Endothelial cell of hepatic sinusoid (primary cell): ENCODE measurements at regions not wholly inside any gene's neighbourhood (a gene's known extent, or its start where the extent isn't known, plus 50 kb on each side); places are given as distances from the start of the nearest gene placed in this dataset.
"Not testable (repeated sequence)": the region's sequence is repeated elsewhere in the genome, so short reads cannot be mapped to it uniquely, and the experiment has no call there.

Experiments
- in situ Hi-C: cut with HindIII; loops from 2 replicates; pipeline ENCODE4 v1.10.0; 2017; ENCODE audit warnings: low sequenced_read_pairs

- in situ Hi-C loops = no loop called here
Measured at GRCh38 chr16:82311528-82311927, 141.5 kb upstream of the MPHOSPH6 start.

DNA sequence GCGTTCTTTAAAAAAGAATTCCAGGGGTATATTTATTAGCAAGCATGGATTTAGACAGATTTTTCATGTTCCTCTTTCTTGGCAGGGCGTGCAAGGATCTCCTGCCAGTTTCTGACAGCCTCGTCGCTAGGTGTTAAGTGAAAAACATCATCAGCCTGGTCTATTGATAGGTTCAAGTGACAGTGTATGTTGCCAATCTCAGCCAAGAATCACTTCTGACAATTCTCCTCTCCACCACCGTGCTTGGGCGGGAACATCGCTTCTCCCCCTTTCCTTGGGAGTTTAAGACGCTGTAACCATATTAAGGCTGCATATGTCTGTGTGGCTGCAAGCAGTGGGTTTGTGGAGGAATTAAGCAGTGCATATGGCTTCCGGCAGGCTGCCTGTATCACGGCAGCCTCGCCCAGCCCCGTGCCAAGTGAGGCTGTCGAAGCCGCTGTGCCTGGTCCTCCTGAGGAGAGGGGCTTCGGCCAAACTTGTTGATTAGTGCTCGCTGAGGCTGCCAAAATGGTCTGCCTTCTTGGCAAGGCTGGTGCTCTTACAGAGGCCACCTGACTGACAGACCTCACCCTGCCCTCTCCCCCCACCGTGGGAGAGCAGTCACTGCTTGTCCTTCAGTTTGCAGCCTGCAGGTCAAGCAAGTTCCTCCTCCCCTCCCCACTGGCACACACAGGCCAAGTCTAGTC is 132.2 kb upstream of the MPHOSPH6 start:
- in situ Hi-C loops = no loop called here

DNA sequence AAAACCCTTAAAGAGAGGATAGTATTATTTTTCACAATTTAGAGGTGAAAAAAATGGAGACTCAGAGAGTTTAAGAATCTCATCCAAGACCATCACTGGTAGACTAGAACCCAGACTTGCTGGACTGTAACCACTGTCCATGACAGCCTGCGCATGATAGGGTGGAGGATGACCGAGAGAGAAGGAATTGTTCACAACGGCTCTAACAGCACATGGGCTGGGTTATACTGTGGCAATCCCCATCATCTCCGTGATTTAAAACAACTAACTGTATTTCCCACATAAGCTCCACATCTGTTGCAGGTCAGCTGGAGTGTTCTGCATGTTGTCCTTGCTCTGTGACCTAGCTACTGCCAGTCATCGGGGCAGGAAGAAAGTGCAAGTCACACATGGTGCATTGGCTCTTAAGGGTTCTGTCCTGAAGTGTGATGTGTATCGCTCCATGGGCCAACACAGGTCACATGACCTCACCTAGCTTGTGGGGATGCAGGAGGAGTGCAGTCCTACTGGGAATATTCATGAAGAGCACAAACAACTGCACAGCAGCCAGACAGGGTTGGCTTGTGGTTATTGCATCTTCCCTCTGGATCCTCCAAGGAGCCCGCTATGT is 131.2 kb upstream of the MPHOSPH6 start:
- in situ Hi-C loops = no loop called here

- in situ Hi-C loops = no loop called here
Measured at GRCh38 chr16:82300374-82300951, 130.4 kb upstream of the MPHOSPH6 start.

DNA sequence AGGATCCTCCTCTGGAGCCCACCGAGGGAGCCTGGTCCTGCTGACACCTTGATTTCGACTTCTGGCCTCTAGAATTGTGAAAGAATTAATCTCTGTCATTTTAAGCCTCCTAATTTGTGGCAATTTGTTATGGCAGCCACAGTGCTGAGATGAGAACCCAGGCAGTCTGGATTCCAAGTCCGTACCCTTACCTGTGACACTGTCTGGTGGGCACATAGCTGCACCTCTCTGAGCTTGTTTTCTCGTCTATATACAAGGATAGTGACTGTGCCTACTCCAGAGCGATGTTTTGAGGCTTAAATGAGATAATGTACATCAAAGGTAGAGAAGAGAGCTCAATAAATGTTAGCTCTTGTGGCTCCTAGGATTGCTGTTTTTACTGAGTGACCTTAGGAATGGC is 128.4 kb upstream of the MPHOSPH6 start:
- in situ Hi-C loops = no loop called here

DNA sequence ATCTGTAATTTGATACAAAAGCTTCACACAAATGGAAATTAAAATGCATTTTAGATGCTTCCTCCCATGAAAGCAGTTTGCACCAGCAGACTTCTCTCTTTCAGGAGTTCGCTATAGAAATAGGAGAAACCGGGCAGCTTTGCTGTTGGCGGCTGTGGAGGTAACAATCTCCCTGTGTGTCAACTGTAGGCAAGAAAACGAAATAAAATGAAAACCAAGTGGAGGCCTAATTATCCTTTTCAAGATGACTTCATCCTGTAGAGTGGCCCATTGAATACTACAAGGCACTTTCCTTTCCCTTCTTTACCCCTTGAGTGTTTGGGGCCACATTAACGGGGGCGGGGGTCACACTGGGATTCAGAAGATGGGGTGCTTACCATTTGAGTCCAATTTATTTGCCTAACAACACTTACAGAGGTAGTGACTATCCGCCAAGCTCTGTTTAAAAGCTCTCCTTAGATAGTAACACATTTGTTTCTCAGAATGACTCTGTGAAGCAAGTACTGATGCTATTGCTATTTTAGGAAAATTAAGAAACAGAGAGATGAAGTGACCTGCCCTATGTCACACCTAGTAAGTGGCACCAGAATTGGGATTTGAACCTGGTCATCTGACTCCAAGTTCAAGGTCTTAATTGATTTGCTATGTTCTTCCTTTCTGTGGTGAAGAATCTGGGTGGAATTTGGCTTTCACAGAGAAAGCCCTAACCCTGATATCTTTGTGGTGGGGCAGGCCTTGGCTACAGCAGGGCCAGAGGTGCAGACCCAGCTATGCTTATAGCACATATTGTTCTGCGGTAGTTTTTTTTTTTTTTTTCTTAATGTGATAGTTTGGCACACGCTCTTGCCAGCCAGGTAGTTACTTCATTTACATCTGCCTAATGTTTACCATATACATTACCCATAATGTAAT is 125.5 kb upstream of the MPHOSPH6 start:
- in situ Hi-C loops = no loop called here

- in situ Hi-C loops = no loop called here
Measured at GRCh38 chr16:82293671-82294070, 123.6 kb upstream of the MPHOSPH6 start.

- in situ Hi-C loops = no loop called here
Measured at GRCh38 chr16:82287937-82288336, 117.9 kb upstream of the MPHOSPH6 start.

DNA sequence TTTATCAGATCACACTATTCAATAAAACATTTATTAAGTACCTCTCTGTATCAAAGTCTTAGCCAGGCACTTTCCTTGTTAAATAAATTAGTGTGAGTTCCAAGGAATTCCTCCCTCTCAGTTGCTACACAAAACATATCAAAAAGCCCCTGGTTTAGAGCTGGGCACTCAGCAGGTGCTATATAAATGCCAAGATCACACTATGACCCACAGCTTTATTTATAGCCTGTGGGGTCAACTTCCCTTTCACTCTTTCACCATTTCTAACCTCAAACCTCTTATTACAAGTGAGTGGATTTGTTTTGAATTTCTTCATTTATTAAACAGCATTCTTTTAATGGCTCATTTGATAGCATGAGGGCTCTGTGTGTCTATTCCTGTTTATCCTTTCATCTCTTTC is 112.6 kb upstream of the MPHOSPH6 start:
- in situ Hi-C loops = no loop called here

DNA sequence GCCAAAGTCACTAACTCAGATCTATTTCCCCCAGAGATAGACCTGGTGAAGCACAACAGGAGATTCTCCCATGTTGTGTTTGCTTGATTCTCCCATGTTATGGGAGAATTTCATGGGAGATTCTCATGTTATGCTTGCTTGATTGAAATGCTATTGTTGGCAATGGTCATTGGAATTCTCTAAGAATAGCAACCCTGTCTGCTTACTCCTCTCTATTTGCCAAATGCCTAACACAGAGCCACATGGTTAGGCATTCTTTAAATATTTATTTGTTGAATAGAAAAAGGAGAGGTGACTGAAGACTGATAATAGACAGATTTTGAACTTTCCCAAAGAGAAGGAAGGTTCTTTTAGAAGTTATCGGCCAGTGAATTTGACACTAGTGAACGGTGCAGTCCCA is 111.5 kb upstream of the MPHOSPH6 start:
- in situ Hi-C loops = no loop called here

GRCh38 chr16:82280867-82281266 is 110.8 kb upstream of the MPHOSPH6 start:
- in situ Hi-C loops = no loop called here

GRCh38 chr16:82275349-82275748 is 105.3 kb upstream of the MPHOSPH6 start:
- in situ Hi-C loops = not testable (repeated sequence)

GRCh38 chr16:82271636-82272035 is 101.6 kb upstream of the MPHOSPH6 start:
- in situ Hi-C loops = no loop called here

DNA sequence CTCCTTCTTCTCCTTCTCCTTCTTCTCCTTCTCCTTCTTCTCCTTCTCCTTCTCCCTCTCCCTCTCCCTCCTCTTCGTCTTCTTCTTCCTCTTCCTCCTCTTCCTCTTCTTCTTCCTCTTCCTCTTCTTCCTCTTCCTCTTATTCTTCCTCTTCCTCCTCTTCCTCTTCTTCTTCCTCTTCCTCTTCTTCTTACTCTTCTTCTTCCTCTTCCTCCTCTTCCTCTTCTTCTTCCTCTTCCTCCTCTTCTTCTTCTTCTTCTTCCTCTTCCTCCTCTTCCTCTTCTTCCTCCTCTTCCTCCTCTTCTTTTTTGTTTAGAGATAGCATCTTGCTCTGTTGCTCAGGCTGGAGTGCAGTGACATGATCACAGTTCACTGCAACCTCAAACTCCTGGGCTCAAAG is 97.7 kb upstream of the MPHOSPH6 start:
- in situ Hi-C loops = not testable (repeated sequence)

GRCh38 chr16:82265809-82266208 is 95.8 kb upstream of the MPHOSPH6 start:
- in situ Hi-C loops = no loop called here

- in situ Hi-C loops = no loop called here
Measured at GRCh38 chr16:82264756-82265155, 94.7 kb upstream of the MPHOSPH6 start.

DNA sequence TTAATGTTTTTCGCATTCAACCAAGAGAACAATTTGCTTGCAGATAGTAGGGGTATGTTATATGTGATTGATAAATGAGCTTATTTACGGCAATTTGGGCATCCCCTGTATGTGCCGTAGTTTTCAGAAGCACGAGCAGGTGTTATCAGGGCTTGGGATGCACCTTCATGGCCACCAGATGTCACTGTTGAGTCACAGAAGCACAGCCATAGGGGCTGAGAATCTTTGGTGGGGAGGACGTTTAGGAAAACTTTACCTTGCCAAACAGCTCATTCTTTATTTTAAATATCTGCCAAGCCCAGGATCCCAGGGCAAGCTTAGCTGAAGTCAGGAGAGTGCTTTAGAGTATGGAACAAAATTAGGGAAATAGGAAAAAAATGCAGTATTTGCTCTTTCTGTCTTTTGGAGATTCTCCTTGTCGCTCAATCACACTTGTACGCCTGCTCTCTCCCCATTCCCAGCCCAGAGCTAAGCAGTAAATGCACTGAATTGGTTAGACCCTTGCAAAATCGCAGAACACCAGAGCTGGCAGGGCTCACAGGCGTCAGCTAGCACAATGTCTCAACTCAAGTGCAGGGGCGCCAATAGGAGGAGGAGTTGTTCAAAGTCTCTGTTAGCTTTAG is 93.6 kb upstream of the MPHOSPH6 start:
- in situ Hi-C loops = no loop called here

- in situ Hi-C loops = no loop called here
Measured at GRCh38 chr16:82262244-82262643, 92.2 kb upstream of the MPHOSPH6 start.

DNA sequence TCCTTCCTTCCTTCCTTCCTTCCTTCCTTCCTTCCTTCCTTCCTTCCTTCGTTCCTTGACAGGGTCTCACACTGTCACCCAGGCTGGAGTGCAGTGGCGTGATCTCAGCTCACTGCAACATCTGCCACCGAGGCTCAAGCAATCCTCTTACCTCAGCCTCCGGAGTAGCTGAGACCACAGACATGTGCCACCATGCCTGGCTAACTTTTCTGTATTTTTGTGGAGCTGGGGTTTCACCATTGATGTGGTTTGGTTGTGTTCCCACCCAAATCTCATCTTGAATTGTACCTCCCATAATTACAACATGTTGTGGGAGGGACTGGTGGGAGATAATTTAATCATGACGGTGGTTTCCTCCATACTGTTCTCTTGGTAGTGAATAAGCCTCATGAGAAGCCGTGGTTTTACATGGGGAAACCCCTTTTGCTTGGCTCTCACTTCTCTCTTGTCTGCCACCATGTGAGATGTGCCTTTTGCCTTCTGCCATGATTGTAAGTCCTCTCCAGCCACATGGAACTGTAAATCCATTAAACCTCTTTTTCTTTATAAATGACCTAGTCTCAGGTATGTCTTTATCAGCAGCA is 90.3 kb upstream of the MPHOSPH6 start:
- in situ Hi-C loops = no loop called here

GRCh38 chr16:82259731-82260130 is 89.7 kb upstream of the MPHOSPH6 start:
- in situ Hi-C loops = no loop called here

- in situ Hi-C loops = no loop called here
Measured at GRCh38 chr16:82257990-82258389, 88.0 kb upstream of the MPHOSPH6 start.
